KOPT-K1 (cell line): ENCODE measurements at regions not wholly inside any gene's neighbourhood (a gene's known extent, or its start where the extent isn't known, plus 50 kb on each side); places are given as distances from the start of the nearest gene placed in this dataset.

ENCODE experiments used
- H3K27ac ChIP-seq: fragments of 200-600 bp; sonication (generic); 2 replicates; pipeline ENCODE4 v1.5.1; 2016; ENCODE audit warnings: antibody characterized with exemption, mild to moderate bottlenecking, low read depth, low read length; ENCODE audit not compliant: poor library complexity, severe bottlenecking
- H3K36me3 ChIP-seq: fragments of 200-600 bp; sonication (generic); 2 replicates; pipeline ENCODE4 v1.5.1; 2017; ENCODE audit warnings: antibody characterized with exemption, mild to moderate bottlenecking, low read length, moderate library complexity; ENCODE audit not compliant: insufficient read depth
- H3K9me3 ChIP-seq: fragments of 200-600 bp; sonication (generic); 2 replicates; pipeline ENCODE4 v1.5.1; 2017; ENCODE audit warnings: antibody characterized with exemption, low read length, mild to moderate bottlenecking; ENCODE audit not compliant: insufficient read depth, poor library complexity, severe bottlenecking

DNA sequence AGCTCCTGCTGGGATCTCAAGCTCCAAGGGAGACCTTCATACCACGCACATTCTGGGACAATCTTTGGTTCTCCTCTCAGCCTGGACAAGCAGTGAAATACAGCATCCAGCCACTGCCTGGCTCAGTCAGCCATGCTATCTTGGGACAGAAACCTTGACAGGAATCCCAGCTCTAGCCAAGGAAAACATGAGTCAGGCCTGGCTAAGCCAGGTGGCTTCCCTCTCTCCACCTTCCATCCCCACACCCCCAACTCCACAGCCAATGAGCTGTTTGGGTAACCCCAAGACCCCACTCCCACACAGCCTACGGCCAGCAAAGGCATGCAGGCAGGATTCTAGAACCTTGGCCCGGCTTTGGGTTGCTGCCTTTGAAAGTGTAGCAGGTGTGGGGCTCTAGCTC is 64.9 kb downstream of the MCFD2 start:
- Histone ChIP-seq H3K27ac (no peak overlapping the region), H3K36me3 (no peaks in the 10 kb centered on the region), H3K9me3 (no peaks in the 10 kb centered on the region)

DNA sequence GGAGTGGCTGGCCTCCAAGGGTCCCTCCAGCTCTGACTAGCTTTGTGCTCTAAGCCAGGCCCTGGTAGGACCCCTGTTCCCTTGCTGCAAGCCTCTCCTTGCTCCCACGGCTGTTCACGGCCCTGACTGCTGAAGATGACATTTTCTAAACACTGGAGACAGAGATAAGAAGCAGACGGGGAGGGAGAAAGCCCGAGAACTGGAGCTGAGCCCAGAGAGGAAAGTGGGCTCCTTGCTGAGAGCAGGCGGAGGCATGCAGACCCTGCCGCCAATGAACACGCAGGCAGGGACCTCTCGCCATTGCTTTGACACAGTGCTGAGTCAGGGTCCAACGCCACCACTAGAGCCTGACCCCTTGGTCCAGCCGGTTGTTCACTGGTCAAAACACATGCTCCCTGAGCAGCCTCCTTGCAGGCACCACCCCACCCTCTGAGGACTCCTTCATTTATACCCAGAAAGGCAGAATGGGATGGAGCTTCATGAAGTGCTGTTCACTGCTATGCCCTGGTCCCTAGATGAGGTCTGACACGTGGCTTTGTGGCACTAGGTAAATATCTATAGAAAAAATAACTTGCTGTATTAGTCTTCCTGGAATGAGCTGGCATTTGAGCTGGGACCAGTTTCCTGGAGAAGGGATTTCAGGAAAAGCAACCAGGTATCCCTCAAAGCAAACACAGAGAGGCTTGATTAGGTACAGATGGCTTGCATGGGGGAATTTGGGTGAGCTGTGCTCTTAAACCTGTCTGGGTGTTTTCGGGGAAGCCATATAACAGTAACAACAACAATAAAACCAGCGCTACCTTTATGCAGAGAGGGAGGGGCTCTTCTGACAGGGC is 65.7 kb downstream of the MCFD2 start:
- H3K27ac ChIP-seq: no peak overlapping the region
- H3K9me3 ChIP-seq: no peaks in the 10 kb centered on the region
- H3K36me3 ChIP-seq: no peaks in the 10 kb centered on the region

DNA sequence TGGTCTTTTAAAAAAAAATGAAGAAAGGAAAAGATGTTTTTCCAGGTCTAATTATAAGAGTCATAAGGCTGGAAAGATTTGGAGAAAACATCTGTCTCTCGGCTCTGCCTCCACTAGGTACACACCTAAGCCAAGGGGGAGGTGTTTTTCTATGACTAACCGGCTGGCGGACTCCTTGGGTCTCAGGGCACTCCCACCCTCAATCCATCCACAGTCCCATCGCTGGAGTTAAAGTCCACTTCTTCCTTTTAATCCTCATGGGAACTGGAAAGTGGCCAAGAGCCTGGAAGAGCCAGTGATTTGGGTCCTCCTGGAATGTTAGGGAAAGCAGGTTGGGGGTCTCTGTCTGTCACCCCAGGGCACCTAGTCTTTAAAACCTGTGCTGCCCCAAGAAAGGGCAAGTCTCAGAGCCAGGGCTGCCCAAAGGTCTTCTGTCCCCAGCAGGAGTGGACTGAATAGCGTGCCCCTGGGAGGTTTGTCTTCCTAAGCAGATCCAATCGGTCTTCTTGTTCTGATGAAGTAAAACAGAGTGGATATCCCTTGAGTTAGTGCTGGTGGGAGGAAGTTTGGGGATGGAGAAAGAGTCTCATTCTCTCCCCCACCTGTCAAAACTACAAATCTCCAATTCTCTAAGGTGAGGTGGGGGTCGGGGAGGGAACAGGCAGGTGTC is 66.4 kb downstream of the MCFD2 start:
- no peaks in the 10 kb centered on the region for H3K9me3 ChIP-seq
- no peaks in the 10 kb centered on the region for H3K36me3 ChIP-seq
- H3K27ac ChIP-seq: no peak overlapping the region

DNA sequence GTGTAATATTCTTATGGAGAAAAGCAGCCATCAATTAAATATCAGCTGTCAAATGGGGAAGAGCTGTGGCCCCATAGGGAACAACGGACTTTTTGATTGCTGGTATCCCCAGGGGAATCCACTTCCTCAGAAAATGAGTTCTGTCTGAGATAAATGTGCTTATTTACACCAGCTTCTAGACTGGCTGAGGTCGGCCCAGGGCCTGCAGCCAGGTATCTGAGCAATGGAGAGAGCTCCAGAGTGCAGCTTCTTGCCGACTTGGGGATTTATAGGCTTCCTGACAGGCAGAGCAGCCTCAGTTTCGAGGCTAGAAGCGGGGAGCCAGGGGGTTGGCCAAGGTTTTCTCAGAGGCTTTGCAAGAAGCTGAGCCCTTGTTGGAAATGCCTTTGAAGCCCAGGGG is 67.2 kb downstream of the MCFD2 start:
- H3K27ac ChIP-seq: no peak overlapping the region

DNA sequence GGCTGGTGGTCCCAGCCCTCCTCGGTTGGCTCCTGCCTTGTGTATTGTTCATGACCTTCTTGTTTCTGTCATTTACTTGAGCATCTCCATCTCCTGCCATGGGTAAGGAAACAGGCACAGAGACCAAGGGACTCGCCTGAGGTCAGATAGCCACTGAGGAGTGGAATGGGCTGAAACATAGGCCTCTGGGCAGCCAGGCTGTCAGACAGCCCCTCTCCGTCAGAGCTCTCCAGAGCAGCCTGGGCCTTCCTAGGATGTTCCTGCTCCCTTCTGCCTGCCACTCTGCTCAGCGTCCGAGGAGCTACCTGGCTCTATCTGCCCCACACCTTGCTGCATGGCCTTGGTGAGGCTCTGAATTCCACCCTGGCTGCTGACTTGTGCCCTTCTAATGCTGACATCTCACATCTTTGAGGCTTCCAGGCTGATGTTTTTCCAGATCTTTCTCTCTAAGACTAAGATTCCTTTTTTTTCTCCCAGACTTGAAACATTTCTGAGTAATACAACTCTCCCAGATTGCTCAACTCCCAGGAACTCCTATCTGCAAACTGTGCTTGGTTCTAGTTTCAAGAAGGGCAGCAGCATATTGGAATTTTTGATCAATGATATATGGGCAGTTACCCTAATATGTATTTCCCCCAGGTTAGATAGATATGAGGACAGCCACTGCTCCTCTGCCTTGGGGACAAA is 67.7 kb downstream of the MCFD2 start:
- H3K36me3 ChIP-seq: no peaks in the 10 kb centered on the region
- no peaks in the 10 kb centered on the region for H3K9me3 ChIP-seq
- no peak overlapping the region for H3K27ac ChIP-seq

More for the DNA sequence above, 67.2 kb downstream of the MCFD2 start:
- Histone ChIP-seq H3K9me3 (no peaks in the 10 kb centered on the region), H3K36me3 (no peaks in the 10 kb centered on the region)

DNA sequence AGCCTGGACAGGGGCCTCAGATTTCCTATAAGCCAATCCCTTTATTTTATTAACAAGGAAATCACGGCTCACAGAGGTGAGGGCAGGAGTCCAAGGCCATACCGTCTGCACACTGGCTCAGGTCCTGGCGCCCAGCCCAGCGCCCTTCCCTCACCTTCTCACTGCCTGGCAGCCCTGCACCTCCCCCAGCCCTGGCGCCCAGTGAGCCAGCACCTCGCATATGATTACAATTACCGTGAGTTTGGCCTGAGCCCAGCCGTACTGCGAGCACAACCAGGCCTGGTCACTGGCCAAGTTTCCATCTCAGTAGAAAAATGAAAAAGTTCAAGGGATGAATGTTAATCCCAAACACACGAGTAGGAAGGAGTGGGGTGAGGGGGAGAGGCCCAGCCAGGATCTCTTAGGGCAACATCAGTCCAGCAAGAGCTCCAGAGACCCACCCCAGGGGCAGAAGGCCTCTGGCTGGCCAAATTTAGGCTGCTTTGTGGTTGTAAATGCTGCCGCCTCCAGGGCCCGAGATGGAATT is 68.4 kb downstream of the MCFD2 start:
- H3K9me3 ChIP-seq: no peaks in the 10 kb centered on the region
- H3K36me3 ChIP-seq: no peaks in the 10 kb centered on the region
- H3K27ac ChIP-seq: no peak overlapping the region

DNA sequence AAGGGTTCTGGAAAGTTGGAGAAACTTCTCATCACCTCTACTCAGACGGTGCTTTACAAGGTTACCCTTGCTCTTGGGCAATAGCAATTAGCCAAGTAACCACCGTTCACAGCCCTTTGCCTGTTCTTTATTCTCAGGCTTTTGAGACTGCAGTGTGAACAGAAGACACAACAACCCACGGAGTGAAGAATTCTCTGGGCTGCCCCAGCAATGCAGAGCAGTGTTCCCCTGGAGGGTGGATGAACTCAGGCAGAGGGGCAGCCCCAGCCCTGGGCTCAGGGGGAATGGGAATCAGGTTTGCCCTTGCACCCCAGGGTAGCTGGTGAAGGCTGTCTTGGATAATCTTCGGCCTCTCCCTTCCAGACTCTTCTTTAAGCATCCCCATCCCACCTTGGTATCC is 69.1 kb downstream of the MCFD2 start:
- no peaks in the 10 kb centered on the region for H3K9me3 ChIP-seq
- H3K36me3 ChIP-seq: no peaks in the 10 kb centered on the region
- H3K27ac ChIP-seq: no peak overlapping the region

DNA sequence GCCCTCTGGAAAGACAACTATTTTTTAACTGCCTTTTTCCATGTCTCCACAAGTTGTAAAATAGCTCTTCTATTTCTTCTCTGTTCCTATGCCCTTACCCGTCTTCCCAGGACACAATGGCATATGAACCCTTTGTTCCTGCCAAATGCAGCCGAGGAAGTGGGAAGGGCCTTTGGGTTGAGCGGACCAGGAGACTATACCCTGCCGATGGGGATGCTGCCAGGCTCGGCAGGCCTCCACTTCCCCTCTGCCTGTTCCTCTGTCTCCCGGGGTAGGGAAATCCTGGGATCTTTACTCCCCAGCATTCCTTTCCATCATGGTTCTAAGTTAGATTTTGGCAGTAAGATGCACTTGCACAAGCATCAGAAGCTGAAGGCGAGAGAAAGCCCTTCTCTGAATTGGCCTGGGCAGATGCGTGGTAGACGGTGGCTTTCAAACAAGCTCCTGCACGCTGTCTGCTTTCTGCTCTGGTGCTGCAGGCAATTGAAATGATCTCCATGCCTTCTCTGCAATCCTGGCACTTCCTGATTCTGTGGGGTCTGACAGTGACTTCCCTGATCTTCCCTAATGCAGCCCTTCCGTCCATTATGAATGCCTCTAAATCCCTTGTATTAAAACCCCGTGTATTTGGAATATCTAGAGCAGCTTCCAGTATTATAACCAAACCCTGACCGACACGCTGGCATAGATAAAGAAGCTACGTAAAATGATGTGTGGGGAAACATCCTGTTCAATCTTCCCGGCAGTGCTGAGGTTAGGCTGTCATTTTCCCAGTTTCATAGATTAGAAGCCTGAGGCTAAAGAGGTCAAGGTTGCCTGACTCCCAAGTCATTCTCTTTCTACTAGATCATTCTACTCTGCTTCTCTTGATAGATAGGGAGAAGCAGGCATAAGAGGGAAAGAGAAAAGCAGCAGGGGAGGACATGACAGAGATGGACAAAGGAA is 69.8 kb downstream of the MCFD2 start:
- Histone ChIP-seq H3K36me3 (no peaks in the 10 kb centered on the region), H3K27ac (no peak overlapping the region), H3K9me3 (no peaks in the 10 kb centered on the region)

DNA sequence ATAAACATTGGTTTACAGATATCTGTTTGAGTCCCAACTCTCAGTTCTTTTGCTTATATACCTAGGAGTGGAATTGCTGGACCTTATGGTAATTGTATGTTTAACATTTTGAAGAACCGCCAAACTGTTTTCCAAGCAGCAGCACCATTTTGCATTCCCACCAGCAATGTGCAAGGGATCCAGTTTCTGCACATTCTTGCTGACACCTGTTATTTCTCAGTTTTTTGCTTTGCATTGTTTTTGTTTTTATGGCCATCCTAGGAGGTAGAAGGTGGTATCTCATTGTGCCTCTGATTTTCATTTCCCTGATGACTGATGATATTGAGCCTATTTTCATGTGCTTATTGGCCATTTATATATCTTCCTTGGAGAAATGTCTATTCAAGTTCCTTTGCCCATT is 71.2 kb downstream of the MCFD2 start:
- Histone ChIP-seq H3K36me3 (no peaks in the 10 kb centered on the region), H3K9me3 (no peaks in the 10 kb centered on the region), H3K27ac (no peak overlapping the region)

DNA sequence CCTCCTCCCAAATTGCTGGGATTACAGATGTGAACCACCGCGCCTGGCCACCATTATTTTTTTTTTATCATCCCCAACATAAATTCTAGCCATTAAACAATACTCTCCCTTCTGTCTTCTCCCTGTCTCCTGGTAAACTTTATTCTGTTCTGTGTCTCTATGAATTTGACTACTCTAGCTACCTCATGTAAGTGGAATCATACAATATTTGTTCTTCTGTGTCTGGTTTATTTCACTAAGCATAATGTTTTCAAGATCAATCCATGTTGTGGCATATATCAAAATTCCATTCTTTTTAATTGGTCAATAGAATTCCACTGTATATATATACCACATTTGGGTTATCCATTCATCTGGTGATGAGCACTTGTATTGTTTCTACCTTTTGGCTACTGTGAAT is 71.6 kb downstream of the MCFD2 start:
- Histone ChIP-seq H3K9me3 (no peaks in the 10 kb centered on the region), H3K36me3 (no peaks in the 10 kb centered on the region), H3K27ac (no peak overlapping the region)

DNA sequence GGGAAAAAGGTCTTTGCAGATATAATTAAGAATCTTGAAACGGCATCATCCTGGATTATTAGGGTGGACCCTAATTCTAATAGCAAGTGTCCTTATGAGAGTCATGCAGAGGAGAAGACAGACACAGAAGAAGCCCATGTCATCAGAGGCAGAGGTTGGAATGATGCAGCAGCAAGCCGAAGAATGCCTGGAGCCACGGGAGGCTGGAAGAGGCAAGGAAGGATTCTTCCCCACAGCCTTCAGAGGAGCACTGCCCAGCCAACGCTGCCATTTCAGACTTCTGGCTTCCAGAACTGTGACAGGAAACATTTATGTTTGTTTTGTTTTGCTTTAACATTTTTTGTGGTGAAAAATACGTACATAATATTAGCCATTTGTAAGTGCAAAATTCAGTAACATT is 72.3 kb downstream of the MCFD2 start:
- Histone ChIP-seq H3K27ac (no peak overlapping the region), H3K36me3 (no peaks in the 10 kb centered on the region), H3K9me3 (no peaks in the 10 kb centered on the region)

DNA sequence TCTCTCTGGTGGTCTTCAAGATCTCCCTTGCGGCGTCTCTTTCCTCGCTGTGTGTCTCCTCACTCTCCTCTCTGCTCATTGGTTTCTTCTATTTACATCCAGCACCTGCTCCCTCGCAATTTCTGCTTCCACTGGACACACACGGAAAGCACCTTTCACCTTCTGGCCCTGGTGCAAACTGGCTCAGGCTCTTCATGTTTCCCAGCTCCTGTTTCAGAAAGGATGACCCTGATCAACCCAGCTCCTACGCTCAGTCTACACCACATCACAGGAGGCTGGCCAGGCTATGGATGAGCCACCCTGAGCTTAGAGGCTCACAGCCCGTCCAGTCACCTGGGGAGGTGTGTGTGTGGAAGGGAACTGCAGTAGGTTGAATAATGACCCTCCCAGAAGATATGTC is 72.7 kb downstream of the MCFD2 start:
- H3K9me3 ChIP-seq: no peaks in the 10 kb centered on the region
- H3K27ac ChIP-seq: no peak overlapping the region

DNA sequence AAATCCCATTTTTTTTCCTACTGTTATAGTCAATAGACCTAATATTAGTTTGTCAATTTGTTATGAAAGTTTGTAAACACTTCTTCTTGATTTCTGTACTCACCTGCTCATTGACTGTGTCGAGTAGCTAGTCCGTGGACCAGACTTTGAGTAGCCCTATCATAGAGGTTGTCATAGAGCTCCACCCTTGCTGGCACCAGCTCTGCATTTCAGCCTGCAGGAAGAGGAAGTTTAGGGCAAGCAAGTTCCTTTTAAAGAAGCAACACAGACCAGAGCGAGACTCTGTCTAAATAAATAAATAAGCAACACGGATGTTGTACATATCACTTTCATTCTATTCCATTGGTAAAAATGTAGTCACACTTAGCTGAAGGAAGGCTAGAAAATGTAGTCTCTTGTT is 74.0 kb downstream of the MCFD2 start:
- no peaks in the 10 kb centered on the region for H3K36me3 ChIP-seq
- no peak overlapping the region for H3K27ac ChIP-seq

More for the DNA sequence above, 72.7 kb downstream of the MCFD2 start:
- H3K36me3 ChIP-seq: no peaks in the 10 kb centered on the region

DNA sequence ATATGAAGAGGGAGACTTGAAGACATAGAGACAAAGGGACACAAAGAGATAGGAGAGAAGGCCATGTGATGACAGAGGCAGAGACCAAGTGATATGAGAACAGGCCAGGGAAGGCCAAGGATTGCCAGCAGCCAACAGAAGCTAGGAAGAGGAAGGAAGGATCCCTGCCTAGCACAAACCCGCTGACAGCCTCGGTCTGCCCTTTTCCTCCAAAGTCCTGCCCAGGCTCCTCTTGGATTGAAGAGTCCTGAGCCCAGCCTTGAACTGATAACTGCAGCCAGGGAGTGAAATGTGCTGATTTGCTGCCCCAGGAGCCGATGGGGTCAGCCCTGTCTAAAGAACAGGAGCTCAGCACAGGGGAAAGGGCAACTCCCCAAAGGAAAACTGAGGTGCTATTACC is 76.6 kb downstream of the MCFD2 start:
- H3K27ac ChIP-seq: no peak overlapping the region
- no peaks in the 10 kb centered on the region for H3K36me3 ChIP-seq

More for the DNA sequence above, 74.0 kb downstream of the MCFD2 start:
- no peaks in the 10 kb centered on the region for H3K9me3 ChIP-seq

More for the DNA sequence above, 76.6 kb downstream of the MCFD2 start:
- H3K9me3 ChIP-seq: no peaks in the 10 kb centered on the region
